ENCODE measurements at regions not wholly inside any gene's neighbourhood (a gene's known extent, or its start where the extent isn't known, plus 50 kb on each side); places are given as distances from the start of the nearest gene placed in this dataset.

- in situ Hi-C loops (cut with HindIII; ENCODE audit: low sequenced_read_pairs) = no loop called here
These were observed 359.2 kb downstream of the PREX1 start for GRCh38 chr20:48468571-48468970.

GRCh38 chr20:48467622-48468021, 360.2 kb downstream of the PREX1 start:
- in situ Hi-C loops (cut with HindIII; ENCODE audit: low sequenced_read_pairs) = no loop called here

- in situ Hi-C loops (cut with HindIII; ENCODE audit: low sequenced_read_pairs) = no loop called here
These were observed 362.5 kb downstream of the PREX1 start for GRCh38 chr20:48465271-48465670.

GRCh38 chr20:48463916-48464315, 363.9 kb downstream of the PREX1 start:
- in situ Hi-C loops (cut with HindIII; ENCODE audit: low sequenced_read_pairs) = no loop called here

GRCh38 chr20:48463096-48463720, 364.6 kb downstream of the PREX1 start:
- in situ Hi-C loops (cut with HindIII; ENCODE audit: low sequenced_read_pairs) = no loop called here

- in situ Hi-C loops (cut with HindIII; ENCODE audit: low sequenced_read_pairs) = no loop called here
These were observed 366.1 kb downstream of the PREX1 start for GRCh38 chr20:48461735-48462119.

- in situ Hi-C loops (cut with HindIII; ENCODE audit: low sequenced_read_pairs) = no loop called here
These were observed 366.6 kb downstream of the PREX1 start for GRCh38 chr20:48461091-48461734.

- in situ Hi-C loops (cut with HindIII; ENCODE audit: low sequenced_read_pairs) = no loop called here
These were observed 367.1 kb downstream of the PREX1 start for GRCh38 chr20:48460681-48461080.

GRCh38 chr20:48459722-48460395, 367.9 kb downstream of the PREX1 start:
- in situ Hi-C loops (cut with HindIII; ENCODE audit: low sequenced_read_pairs) = no loop called here

- in situ Hi-C loops (cut with HindIII; ENCODE audit: low sequenced_read_pairs) = no loop called here
These were observed 369.0 kb downstream of the PREX1 start for GRCh38 chr20:48458601-48459385.

- in situ Hi-C loops (cut with HindIII; ENCODE audit: low sequenced_read_pairs) = no loop called here
These were observed 369.8 kb downstream of the PREX1 start for GRCh38 chr20:48458003-48458377.

- in situ Hi-C loops (cut with HindIII; ENCODE audit: low sequenced_read_pairs) = no loop called here
These were observed 370.4 kb downstream of the PREX1 start for GRCh38 chr20:48457193-48458002.

- in situ Hi-C loops (cut with HindIII; ENCODE audit: low sequenced_read_pairs) = no loop called here
These were observed 371.2 kb downstream of the PREX1 start for GRCh38 chr20:48456366-48457192.

GRCh38 chr20:48455651-48456365, 372.0 kb downstream of the PREX1 start:
- in situ Hi-C loops (cut with HindIII; ENCODE audit: low sequenced_read_pairs) = no loop called here

- in situ Hi-C loops (cut with HindIII; ENCODE audit: low sequenced_read_pairs) = no loop called here
These were observed 372.9 kb downstream of the PREX1 start for GRCh38 chr20:48454671-48455490.

- in situ Hi-C loops (cut with HindIII; ENCODE audit: low sequenced_read_pairs) = no loop called here
These were observed 374.2 kb downstream of the PREX1 start for GRCh38 chr20:48453477-48454093.

GRCh38 chr20:48451401-48451800, 376.4 kb downstream of the PREX1 start:
- in situ Hi-C loops (cut with HindIII; ENCODE audit: low sequenced_read_pairs) = no loop called here
